ENCODE measurements at regions not wholly inside any gene's neighbourhood (a gene's known extent, or its start where the extent isn't known, plus 50 kb on each side); places are given as distances from the start of the nearest gene placed in this dataset.
A peak's percentile ranks its signal among the peaks of the same experiment; 100 is the strongest.

DNA sequence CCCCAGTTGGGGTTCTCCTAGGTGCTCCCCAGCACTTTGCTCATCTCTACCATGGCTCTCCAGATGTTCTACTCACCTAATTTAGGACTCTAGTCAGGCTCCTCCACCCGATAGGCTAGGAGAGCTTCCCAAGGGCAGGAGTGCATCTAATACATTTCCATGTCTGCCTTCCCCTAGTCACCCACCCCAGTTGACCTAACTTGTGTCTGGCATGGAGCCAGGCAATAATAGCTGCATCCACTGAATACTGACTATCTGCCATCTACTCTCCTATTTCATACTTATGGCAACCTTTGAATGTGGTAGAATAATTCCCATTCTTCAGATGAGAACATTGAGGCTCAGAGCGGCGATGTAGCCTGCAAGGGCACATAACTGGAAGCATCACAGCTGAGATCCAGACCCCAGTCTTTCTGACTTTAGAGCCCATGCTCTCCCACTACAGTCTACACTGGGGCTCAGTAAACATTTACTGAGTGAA lies 71.8 kb upstream of the YWHAQ start:
- H3K27ac Mint-ChIP-seq = peak overlapping the region; percentile 71
- no peak for ATAC-seq (replicated peaks)
- H3K4me1 Mint-ChIP-seq = peaks cover 32% of the 10 kb centered on the region

DNA sequence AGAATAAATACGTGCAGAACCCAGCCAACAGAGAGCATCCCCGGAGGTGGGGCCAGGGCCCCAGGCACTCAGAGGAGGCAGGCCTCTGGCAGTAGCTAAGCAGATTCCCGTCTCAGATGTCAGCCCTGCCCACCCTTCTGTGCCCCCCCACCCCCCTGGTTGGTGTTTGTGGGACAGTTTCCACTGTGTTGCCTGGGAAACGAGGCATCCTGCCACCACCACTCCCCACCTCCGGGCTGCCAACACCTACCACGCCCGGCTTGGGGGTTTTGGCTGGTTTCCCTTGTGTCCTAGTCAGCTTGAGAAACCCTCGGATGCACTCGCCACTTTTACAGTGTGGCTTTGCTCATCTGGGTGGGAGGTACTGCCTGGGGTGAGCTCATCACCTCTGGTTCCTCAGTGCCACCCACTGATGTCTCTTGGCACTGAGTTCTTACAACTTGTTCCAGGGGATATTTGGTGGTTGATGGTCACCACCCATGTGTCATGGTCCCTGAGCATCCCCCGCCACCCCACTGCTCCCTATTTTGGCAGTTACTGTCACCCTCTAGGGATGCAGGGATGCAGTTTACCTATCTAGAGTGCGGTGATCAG lies 72.4 kb upstream of the YWHAQ start:
- H3K4me3 Mint-ChIP-seq = peak overlapping the region; percentile 64
- peak overlapping the region; percentile 71 for H3K27ac Mint-ChIP-seq
- H3K4me1 Mint-ChIP-seq = peaks cover 31% of the 10 kb centered on the region
- peak; percentile 96 for ATAC-seq (replicated peaks)
- peaks cover 9% of the 10 kb centered on the region for H3K9me3 Mint-ChIP-seq
- no peaks in the 10 kb centered on the region for H3K27me3 Mint-ChIP-seq
- no peaks in the 10 kb centered on the region for H3K36me3 Mint-ChIP-seq (ENCODE audit: low read depth)

More for the DNA sequence above, 71.8 kb upstream of the YWHAQ start:
- Mint-ChIP-seq H3K9me3 (peaks cover 9% of the 10 kb centered on the region), H3K27me3 (no peaks in the 10 kb centered on the region), H3K36me3 (ENCODE audit: low read depth) (no peaks in the 10 kb centered on the region), H3K4me3 (peak overlapping the region; percentile 64)

DNA sequence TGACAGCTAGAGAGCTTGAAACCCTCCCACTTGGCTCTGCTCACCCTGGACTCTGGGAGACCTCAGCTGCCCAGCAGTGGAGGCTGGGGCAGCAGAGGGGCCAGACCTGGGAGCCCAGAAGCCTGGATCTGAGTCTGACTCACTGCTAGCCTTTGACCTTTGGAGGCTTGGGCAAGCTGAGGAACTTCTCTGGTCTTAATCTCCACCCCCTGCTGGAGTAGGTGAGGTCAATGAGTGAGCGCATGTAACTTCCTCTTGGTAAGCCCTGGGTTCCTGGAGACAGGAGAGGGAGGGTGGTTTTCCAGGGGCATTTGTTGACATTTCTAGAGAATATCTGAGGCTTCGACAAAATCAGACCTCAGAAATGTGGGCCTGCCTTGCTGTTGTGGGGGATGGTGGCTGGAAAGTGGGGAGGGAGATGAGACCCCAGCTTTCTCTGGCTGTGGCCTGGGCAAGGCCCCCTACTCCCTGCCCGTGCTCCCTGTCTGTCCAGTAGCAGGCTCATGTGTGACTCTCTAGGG lies 73.0 kb upstream of the YWHAQ start:
- Mint-ChIP-seq H3K27ac (peak overlapping the region; percentile 71), H3K4me1 (peaks cover 30% of the 10 kb centered on the region), H3K36me3 (ENCODE audit: low read depth) (no peaks in the 10 kb centered on the region), H3K27me3 (no peaks in the 10 kb centered on the region), H3K4me3 (peak overlapping the region; percentile 64), H3K9me3 (peaks cover 9% of the 10 kb centered on the region)
- ATAC-seq (replicated peaks) = peak; percentile 56

DNA sequence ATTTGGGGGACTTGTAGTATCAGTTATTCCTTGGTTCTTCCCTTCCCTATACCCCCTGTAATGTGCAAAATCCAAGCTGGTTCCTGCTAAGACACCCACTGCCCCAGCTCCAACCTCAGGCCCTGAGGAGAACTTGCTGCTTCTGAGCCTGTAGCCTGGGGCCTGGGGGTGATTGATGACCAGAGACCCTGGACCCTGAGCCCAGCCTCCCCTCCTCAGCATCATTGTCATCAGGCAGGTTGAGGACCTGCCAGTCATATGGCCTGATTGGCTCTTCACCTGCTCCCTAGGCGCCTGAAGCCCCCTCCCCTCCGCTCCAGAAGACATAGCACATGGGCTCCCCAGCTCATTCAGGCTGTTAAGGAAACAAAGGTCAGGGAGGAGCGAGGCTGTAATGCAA lies 73.8 kb upstream of the YWHAQ start:
- peaks cover 32% of the 10 kb centered on the region for H3K4me1 Mint-ChIP-seq
- no peak for ATAC-seq (replicated peaks)
- peak overlapping the region; percentile 66 for H3K27ac Mint-ChIP-seq
- H3K4me3 Mint-ChIP-seq = peak overlapping the region; percentile 56
- H3K27me3 Mint-ChIP-seq = no peaks in the 10 kb centered on the region
- peaks cover 9% of the 10 kb centered on the region for H3K9me3 Mint-ChIP-seq
- no peaks in the 10 kb centered on the region for H3K36me3 Mint-ChIP-seq (ENCODE audit: low read depth)

DNA sequence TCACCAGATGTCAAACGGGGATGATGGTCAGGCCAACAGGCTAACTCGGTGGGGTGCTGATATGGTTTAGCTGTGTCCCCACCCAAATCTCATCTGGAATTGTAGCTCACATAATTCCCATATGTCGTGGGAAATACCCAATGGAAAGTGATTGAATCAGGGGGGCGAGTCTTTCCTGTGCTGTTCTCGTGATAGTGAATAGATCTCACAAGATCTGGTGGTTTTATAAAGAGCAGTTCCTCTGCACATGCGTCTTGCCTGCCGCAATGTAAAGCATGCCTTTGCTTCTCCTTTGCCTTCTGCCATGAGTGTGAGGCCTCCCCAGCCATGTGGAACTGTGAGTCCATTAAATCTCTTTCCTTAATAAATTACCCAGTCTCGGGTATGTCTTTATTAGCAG lies 74.4 kb upstream of the YWHAQ start:
- H3K4me1 Mint-ChIP-seq = peaks cover 38% of the 10 kb centered on the region

DNA sequence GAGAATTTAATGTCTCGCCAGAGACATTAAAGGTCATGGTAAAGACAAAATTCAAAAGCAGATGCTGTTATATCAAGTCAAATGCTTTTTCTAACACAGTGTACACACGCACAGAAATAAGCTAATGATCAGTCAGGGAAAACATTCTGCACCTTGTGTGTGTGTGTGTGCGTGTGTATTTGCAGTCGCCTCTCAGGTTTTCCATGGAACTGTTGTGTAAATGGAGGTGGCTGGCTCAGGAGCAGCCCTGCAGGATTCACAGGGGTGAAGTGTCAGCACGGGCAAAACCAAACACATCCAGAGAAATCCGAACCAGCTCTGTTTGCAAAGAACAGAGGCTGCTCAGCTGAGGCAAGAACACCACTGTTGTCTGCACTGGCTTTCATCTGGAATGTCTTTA lies 76.2 kb upstream of the YWHAQ start:
- H3K4me1 Mint-ChIP-seq = peaks cover 44% of the 10 kb centered on the region
- no peaks in the 10 kb centered on the region for H3K27me3 Mint-ChIP-seq
- H3K9me3 Mint-ChIP-seq = no peaks in the 10 kb centered on the region
- H3K36me3 Mint-ChIP-seq (ENCODE audit: low read depth) = no peaks in the 10 kb centered on the region
- no peak for ATAC-seq (replicated peaks)
- H3K4me3 Mint-ChIP-seq = no peak overlapping the region
- no peak overlapping the region for H3K27ac Mint-ChIP-seq

More for the DNA sequence above, 74.4 kb upstream of the YWHAQ start:
- no peaks in the 10 kb centered on the region for H3K27me3 Mint-ChIP-seq
- H3K9me3 Mint-ChIP-seq = peaks cover 9% of the 10 kb centered on the region
- no peaks in the 10 kb centered on the region for H3K36me3 Mint-ChIP-seq (ENCODE audit: low read depth)
- H3K27ac Mint-ChIP-seq = peak overlapping the region; percentile 66
- H3K4me3 Mint-ChIP-seq = no peak overlapping the region
- ATAC-seq (replicated peaks) = no peak

DNA sequence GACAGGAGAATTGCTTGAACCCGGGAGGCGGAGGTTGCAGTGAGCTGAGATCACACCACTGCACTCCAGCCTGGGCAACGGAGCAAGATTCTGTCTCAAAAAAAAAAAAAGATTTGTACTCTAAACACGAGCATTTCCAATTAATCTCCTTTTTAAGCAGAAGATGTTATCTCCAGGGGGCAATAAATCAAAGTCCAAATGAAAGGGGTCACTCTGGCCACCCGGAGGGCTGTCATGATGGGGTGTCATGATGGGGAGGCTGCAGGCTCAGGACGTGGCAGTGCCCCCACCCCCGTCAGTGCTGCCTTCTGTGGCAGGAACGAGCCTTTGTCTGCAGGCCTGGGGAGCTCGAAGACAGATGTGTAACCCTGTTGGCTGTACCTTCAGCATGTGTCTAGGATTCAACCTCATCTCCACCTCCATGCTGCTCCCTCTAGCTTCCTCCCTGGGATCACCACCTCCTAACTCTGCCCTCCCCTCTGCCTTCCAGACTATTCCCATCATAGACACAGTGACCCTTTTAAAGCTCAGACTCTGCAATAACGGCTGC lies 76.9 kb upstream of the YWHAQ start:
- H3K4me3 Mint-ChIP-seq = no peak overlapping the region
- no peak overlapping the region for H3K27ac Mint-ChIP-seq
- no peaks in the 10 kb centered on the region for H3K36me3 Mint-ChIP-seq (ENCODE audit: low read depth)
- H3K4me1 Mint-ChIP-seq = peaks cover 43% of the 10 kb centered on the region
- H3K27me3 Mint-ChIP-seq = no peaks in the 10 kb centered on the region
- H3K9me3 Mint-ChIP-seq = no peaks in the 10 kb centered on the region
- ATAC-seq (replicated peaks) = no peak

DNA sequence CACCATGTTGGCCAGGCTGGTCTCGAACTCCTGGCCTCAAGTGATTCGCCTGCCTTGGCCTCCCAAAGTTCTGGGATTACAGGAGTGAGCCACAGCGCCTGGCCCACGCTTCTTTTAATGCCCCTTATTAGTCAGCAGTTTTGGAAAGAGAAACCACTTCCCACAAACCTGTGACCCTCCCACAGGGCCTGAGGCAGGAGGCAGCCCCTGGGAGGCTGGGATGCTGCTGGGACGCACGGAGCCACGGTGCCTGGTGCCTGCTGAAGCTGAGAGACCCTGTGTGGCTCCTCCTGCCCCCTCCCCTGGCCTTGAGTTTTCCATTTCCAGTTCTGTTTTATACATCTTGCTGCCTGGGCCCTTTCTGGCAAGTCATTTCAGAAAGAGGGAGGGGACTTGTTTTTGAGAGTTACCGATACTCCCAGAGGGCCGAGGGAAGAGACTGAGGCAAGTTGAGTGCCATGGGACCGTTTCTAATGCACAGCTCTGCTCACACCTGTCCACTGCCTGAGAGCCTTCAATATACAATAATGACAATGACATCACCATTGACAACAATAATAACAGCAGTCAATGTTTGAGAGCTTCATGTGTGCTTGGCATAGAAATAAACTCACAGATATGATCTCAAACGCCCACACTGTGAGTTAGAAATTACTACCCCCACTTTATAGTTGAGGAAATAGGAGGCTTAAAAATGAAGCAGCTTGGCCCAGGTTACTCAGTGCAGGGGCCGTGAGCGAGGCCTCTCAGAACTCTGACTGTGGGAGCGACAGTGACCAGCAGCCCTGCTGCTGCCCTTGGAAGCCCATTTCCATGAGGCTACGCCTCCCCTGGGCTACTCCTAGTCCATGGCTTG lies 78.1 kb upstream of the YWHAQ start:
- Mint-ChIP-seq H3K36me3 (ENCODE audit: low read depth) (no peaks in the 10 kb centered on the region), H3K27ac (peak overlapping the region; percentile 88), H3K4me1 (peaks cover 40% of the 10 kb centered on the region), H3K9me3 (no peaks in the 10 kb centered on the region), H3K4me3 (peak overlapping the region; percentile 85), H3K27me3 (no peaks in the 10 kb centered on the region)
- ATAC-seq (replicated peaks) = peak; percentile 71

DNA sequence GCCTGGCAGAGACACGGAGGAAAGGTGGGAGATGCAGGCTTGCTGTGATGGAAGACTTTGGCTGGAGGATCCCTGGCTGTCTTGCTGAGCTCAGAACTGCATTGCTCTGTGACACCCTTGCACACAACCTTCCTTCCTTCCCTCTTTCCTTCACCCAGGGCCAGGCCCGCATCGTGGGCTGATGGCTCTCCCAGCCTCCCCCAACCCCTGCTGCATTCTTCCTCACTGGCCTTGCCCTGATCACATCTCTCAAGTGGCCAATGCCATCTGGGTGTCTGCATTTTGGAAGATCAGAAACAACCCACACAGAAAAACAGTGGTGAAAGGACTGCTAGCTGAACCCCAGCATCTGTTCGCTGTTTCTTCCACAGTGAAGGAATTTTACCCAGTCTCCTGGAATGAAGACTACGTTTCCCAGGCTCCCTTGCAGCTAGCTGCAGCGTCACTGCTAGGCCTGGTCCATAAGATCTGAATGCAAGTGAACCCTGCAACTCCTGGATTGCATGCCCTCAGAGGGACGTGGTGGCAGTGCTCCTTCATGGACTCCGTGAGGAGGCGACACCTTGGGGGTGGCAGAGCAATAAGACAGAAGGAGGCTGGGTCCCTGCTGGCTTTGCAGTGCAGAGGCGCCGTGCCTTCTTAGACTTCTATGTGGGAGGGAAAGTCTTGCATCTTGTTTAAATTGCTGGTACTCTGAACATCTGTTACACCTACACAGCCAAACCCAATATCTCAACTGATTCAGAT lies 78.9 kb upstream of the YWHAQ start:
- peak overlapping the region; percentile 85 for H3K4me3 Mint-ChIP-seq
- H3K36me3 Mint-ChIP-seq (ENCODE audit: low read depth) = no peaks in the 10 kb centered on the region
- H3K27ac Mint-ChIP-seq = peak overlapping the region; percentile 88
- no peaks in the 10 kb centered on the region for H3K9me3 Mint-ChIP-seq
- H3K4me1 Mint-ChIP-seq = peaks cover 37% of the 10 kb centered on the region
- no peaks in the 10 kb centered on the region for H3K27me3 Mint-ChIP-seq
- no peak for ATAC-seq (replicated peaks)

DNA sequence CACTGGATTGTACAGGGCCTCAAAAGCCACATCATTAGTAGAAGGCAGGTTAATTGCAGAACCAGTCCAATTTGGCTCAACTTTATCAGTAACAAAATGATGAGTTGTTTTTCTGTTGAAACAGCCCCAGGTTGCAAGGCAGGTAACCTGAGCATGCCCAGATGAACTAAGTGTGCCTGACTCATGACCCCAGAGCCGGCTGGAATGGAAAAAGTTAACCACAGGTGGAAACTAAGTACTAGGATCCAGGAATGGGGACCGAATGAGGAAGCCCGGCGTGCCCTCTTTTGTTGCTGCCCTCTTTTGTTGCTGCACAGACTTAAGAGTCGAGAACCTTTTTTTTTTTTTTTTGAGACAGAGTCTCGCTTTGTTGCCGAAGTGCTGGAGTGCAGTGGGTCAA lies 79.5 kb upstream of the YWHAQ start:
- ATAC-seq (replicated peaks) = peak; percentile 42
- no peaks in the 10 kb centered on the region for H3K9me3 Mint-ChIP-seq
- peak overlapping the region; percentile 88 for H3K27ac Mint-ChIP-seq
- H3K27me3 Mint-ChIP-seq = no peaks in the 10 kb centered on the region
- H3K4me3 Mint-ChIP-seq = peak overlapping the region; percentile 85
- peaks cover 35% of the 10 kb centered on the region for H3K4me1 Mint-ChIP-seq
- H3K36me3 Mint-ChIP-seq (ENCODE audit: low read depth) = no peaks in the 10 kb centered on the region

DNA sequence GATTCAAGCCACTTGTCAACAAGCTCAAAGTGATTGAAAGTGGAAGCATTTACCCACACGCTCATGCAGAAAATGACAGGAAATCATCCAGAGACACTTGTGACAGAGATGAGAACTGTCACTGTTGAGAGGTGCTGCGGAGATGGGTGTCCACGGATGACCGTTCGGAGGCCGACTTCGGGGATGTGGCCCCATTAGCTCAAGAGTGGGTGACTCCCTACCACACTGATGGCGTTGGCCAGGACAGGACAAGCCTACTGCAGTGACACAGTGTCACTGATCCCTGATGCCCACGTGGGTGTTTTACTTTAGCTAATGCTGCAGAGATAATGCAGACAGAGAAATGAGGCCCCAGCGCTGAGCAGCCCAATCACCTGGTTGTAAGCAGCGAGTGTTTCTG lies 81.5 kb upstream of the YWHAQ start:
- ATAC-seq (replicated peaks) = peak; percentile 52
- no peaks in the 10 kb centered on the region for H3K27me3 Mint-ChIP-seq
- peak overlapping the region; percentile 94 for H3K27ac Mint-ChIP-seq
- peaks cover 35% of the 10 kb centered on the region for H3K4me1 Mint-ChIP-seq
- H3K4me3 Mint-ChIP-seq = peak overlapping the region; percentile 85
- no peaks in the 10 kb centered on the region for H3K9me3 Mint-ChIP-seq
- no peaks in the 10 kb centered on the region for H3K36me3 Mint-ChIP-seq (ENCODE audit: low read depth)

DNA sequence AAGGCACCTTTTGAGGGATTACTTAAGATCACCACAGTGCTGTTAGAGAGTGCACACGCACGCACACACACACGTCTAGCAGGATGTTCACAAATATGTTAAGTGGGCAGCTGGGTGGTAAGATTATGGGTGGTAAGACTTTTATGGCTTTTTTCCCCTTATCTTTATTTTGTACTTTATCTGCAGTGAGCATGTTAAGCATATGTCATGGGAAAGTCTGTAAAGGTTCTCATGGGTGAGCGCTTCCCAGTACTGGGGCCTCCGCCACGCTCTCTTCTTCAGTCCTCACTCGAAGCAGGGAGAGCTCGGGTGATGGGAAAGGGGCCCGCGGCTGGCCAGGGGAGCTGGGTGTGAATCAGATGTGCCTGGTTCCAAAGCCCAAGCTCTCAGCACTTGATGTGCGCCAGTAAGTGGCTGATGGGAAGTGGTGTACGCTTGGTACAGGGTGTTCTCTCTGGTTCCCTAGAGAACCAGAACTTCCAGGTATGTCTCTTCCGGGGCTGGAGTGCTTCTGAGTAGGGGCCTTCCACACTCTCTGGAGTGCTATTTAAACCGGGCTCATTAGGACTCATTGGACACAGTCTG lies 83.9 kb upstream of the YWHAQ start:
- Mint-ChIP-seq H3K9me3 (no peaks in the 10 kb centered on the region), H3K4me3 (no peak overlapping the region), H3K36me3 (ENCODE audit: low read depth) (no peaks in the 10 kb centered on the region), H3K4me1 (peaks cover 20% of the 10 kb centered on the region), H3K27ac (no peak overlapping the region), H3K27me3 (no peaks in the 10 kb centered on the region)
- no peak for ATAC-seq (replicated peaks)

DNA sequence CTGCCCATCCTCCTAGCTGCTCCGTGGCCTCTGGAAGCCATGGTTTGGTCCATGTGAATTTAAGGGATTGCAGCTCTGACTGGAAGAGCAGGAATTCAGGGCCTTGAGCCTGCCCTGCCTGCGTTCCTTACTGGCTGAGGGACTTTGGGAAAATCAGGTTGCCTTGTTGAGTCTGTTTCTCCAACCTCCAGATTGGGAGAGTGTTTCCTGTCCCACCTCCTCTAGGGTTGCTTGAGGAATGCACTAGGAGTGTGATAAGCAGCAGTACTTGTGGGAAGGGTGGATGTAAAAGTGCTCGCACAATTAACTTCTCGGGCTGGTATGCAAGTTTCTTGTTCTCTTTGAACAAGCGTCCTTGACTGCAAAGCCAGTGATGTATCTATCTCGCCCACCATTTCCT lies 84.4 kb upstream of the YWHAQ start:
- ATAC-seq (replicated peaks) = no peak
- H3K27me3 Mint-ChIP-seq = no peaks in the 10 kb centered on the region
- H3K4me3 Mint-ChIP-seq = no peak overlapping the region
- H3K27ac Mint-ChIP-seq = no peak overlapping the region
- H3K9me3 Mint-ChIP-seq = no peaks in the 10 kb centered on the region
- H3K4me1 Mint-ChIP-seq = peaks cover 16% of the 10 kb centered on the region
- no peaks in the 10 kb centered on the region for H3K36me3 Mint-ChIP-seq (ENCODE audit: low read depth)

DNA sequence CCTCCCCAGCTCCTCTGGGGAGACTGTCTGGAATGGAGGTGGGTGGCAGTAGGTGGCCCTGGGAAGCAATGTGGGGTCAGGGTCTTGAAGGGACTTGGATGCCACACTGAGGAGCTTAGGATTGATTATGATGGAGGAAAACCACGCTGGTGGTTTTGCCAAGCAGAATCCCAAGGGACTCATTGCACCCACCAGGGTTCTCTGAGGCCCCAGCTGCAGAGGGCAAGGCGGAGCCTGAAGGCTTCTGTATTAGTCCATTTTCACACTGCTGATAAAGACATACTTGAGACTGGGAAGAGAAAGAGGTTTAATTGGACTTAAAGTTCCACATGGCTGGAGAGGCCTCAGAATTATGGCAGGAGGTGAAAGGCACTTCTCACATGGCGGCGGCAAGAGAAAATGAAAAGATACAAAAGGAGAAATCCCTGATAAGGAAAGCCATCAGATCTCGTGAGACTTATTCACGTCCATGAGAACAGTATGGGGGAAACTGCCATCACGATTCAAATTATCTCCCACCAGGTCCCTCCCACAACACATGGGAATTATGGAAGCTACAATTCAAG lies 87.2 kb upstream of the YWHAQ start:
- ATAC-seq (replicated peaks) = no peak
- Mint-ChIP-seq H3K9me3 (no peaks in the 10 kb centered on the region), H3K4me1 (no peaks in the 10 kb centered on the region), H3K27me3 (no peaks in the 10 kb centered on the region), H3K4me3 (no peak overlapping the region), H3K36me3 (ENCODE audit: low read depth) (no peaks in the 10 kb centered on the region), H3K27ac (peak overlapping the region; percentile 70)
